Mammary epithelial cell (primary cell): ENCODE measurements at regions not wholly inside any gene's neighbourhood (a gene's known extent, or its start where the extent isn't known, plus 50 kb on each side); places are given as distances from the start of the nearest gene placed in this dataset.

Experiments used
- CTCF ChIP-seq, 2 donors: IDR thresholded peaks in 1 of 2; conservative IDR thresholded peaks in 1 of 2; 2 replicates each; pipeline ENCODE4 v1.5.1; 2011 to 2012; ENCODE audit warnings: inconsistent platforms in 2 of 2, low read length in 2 of 2, mild to moderate bottlenecking in 2 of 2, control low read depth in 1 of 2, low read depth in 1 of 2; ENCODE audit not compliant: insufficient read depth in 1 of 2; ENCODE audit errors: extremely low read depth in 1 of 2
- EZH2 ChIP-seq: IDR thresholded peaks from 2 replicates; pipeline ENCODE4 v1.6.1; 2012; ENCODE audit warnings: low read length, inconsistent platforms, borderline replicate concordance

- TF ChIP-seq EZH2: no peak
- TF ChIP-seq CTCF (conservative IDR thresholded peaks at IDR 0.05 in 1 of 2, IDR thresholded peaks at IDR 0.05 in 1 of 2; ENCODE audit: extremely low read depth in 1 of 2, insufficient read depth in 1 of 2, low read depth in 1 of 2, low read length in 2 of 2): no peak
Measured at GRCh38 chr4:179678093-179678814, 2236.0 kb upstream of the AGA start.
